NCI-H1930 (cell line): ENCODE measurements at regions not wholly inside any gene's neighbourhood (a gene's known extent, or its start where the extent isn't known, plus 50 kb on each side); places are given as distances from the start of the nearest gene placed in this dataset.
"Not testable (repeated sequence)": the region's sequence is repeated elsewhere in the genome, so short reads cannot be mapped to it uniquely, and the experiment has no call there.

Experiments used
- DNase-seq, 2 experiments: peaks; one replicate each; lab custom pipeline; 2025; lab: John Stamatoyannopoulos, UW

DNA sequence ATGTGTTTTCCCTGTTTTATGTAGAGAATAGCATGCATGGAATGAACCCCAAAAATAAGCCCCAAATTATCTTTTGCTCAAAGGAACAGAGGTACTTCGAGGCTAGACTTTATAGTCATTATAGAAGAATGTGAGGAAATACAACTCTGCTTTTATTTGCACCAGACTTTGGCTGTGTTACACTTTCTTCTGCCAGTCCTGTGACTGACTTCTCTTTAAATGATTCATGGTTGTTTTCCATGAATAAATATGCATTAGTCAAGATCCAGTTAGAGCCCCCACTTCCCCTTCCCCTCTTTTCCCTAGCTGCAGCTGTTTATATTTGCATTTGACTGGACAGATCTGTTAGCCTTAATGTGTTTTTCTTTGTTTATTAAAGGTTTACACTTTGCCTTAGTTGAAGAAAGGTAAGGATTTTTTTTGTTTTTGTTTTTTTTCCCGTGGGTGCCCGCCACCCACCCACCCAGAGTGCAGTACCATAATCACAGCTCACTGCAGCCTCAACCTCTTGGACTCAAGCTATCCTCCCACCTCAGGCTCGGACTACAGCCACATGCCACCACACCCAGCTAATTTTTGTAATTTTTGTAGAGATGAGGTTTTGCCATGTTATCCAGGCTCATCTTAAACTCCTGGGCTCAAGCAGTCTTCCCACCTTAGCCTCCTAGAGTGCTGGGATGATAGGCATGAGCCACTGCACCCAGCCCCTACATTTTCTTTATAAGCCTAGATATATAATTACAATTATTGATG lies 152.6 kb downstream of the CYB561 start:
- DNase-seq = no peak

GRCh38 chr17:63294776-63295175 lies 151.3 kb downstream of the CYB561 start:
- no peak for DNase-seq

DNA sequence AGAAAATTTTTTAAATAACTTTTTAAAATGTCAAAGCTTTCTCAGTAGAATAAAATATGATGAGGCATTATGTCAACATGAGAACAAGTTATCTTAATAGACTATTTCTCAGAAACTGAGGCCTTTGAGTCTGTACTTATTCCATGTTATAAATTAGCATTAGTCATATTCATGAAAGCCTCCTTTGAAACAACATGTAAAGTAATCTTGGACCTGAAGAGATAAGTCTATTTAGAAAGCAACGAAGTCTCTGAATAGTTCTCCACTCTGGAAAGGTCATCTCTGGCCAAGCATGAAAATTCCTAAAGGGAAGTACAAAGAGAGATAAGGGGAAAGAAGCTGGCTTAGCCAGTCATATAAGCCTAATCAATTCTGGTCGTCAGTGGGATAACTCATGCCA lies 150.8 kb downstream of the CYB561 start:
- no peak for DNase-seq

- no peak for DNase-seq
These were observed 150.1 kb downstream of the CYB561 start for GRCh38 chr17:63295839-63296590.

GRCh38 chr17:63298916-63299315 lies 147.2 kb downstream of the CYB561 start:
- DNase-seq = not testable (repeated sequence)

- DNase-seq = no peak
These were observed 141.3 kb downstream of the CYB561 start for GRCh38 chr17:63304704-63305261.

DNA sequence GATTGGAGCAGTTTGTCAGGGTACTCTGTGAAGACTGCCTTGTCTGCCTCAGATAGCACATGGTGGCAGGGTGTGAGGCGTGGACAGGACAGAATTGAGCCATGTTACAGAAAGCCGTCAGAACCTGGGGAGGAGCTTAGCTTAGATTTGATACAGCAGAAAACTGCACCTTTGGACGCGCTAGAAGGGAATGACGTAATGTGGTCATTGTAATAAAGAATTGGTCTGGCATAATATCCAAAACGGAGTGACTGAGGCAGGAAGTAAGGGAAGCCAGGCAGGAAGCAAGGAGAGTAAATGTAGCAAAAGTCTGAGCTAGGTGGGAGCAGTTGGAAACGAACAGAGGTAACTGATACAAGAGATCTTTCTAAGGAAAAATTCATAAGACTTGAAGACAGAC lies 140.2 kb downstream of the CYB561 start:
- DNase-seq = no peak

- no peak for DNase-seq
These were observed 139.3 kb downstream of the CYB561 start for GRCh38 chr17:63306855-63307254.

GRCh38 chr17:63308272-63308671 lies 137.8 kb downstream of the CYB561 start:
- no peak for DNase-seq

DNA sequence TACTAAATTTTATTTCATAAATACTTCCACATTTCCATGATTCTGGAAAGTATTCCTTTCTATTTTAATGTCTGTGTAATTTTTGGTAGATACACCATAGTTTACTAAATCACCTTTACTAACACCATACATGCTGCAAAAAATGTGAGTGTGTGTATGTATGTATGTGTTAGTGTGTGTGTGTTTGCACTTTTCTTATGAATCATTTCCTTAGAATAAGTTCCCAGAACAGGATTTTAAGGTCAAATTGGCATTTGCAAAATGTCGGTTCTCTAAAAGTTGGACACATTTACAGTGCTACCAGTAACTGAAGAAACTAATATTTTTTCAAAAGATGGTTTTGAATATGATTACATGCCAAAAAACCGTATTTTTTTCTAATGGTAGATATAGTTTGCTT lies 137.1 kb downstream of the CYB561 start:
- no peak for DNase-seq

DNA sequence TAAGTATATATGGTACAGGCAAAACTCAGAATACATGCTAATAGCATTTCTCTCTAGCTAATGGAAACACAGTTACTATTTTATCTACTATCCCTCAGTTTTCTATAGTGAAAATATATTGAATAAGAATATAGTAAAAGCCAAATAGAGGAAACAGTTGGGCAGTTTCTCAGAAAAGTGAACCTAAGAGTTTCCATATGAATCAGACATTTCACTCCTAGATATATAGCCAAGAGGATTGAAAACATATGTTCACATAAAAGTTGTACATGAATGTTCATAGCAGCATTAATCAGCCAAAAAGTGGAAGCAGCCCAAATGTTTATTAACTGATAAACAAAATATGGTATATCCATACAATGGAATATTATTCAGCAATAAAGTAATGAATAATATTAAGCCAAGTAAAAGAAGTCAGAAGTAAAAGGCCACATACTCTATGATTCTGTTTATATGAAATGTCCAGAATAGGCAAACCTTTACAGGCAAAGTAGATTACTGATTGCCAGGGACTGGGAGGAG lies 134.6 kb downstream of the CYB561 start:
- no peak for DNase-seq

DNA sequence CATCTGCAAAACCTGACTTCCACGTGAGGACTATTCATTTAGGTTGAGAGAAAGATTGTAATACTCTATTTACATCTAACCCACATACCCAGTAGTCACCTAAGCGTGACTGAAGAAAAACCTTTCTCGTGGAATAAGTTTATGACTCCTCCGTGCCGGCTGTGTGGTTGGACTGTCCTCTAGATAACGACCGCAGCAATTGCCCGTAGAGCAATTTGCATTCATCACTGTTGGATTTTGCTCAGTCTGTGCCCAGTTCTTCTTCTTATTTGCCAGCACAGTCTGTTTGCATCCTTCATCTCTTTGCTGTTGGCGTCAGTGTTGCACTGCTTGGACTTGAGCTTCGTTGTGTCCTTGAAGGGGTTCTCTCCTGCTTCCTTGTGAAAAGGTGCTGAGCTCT lies 131.3 kb downstream of the CYB561 start:
- no peak for DNase-seq

DNA sequence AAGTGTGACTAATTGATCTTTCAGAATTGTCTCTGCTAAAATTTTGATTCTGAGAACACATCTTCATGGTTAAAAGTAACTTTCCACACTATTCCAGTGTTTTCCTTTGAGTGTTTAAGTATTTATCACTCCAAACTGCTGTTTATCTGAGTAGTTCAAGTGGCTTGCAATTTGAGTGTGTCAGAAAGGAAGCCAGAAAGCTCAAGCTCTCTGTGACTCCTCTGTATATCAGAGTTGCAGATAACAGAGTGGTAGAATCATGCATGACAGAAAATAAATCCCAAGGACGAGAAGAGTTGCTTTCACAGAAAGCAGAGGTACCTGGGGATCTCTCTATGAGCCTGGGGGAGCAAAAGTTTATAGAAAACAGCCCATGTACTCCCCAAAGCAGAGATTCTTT lies 130.0 kb downstream of the CYB561 start:
- DNase-seq = no peak

DNA sequence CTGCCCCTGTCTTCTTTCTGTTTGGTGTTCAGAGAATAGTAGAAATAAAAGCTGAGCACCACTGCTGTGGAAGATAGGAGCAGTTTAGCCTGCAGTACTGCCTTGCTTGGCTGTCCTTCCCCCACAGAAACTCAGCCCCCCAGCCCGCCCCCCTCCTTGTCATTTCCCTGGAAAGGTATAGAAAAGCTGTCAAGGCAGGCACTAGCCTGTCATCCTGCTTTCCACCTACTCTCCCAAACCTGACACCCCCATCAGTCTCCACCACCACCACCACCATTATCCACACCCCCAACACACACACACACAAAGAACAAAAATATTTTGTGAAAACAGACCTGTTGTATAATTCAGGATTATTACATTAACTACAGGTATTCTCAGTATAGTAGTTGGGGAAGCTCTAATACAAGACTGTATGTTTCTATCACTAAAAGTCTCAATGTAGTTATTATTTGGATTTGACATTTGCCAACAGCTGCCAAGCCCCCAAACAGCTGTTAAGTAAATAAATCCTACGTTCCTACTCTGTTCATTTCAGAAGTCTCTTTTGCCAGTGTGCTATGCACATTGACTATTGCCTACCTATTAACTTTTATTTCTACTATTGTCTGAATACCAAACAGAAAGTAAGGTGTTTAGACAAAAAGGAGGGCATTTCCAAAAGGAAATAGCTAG lies 128.8 kb downstream of the CYB561 start:
- DNase-seq = no peak

DNA sequence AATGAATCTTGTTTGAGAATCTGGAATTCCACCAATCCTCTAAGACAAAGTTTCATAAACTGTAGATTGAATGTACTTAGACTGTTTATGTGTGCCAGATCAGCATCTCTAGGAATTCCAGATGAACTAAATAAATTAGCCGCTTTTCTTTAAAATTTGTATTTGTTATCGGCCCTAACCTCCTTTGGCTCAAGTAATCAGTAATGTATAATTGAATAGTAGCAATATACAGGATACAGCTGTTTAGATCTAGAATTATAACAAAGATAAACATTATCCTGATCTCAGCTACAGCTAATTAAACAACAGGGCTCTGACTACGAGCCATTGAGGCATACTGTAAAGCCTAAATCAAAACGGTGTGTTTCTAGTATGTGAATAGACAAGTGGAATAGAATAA lies 120.3 kb downstream of the CYB561 start:
- no peak for DNase-seq

DNA sequence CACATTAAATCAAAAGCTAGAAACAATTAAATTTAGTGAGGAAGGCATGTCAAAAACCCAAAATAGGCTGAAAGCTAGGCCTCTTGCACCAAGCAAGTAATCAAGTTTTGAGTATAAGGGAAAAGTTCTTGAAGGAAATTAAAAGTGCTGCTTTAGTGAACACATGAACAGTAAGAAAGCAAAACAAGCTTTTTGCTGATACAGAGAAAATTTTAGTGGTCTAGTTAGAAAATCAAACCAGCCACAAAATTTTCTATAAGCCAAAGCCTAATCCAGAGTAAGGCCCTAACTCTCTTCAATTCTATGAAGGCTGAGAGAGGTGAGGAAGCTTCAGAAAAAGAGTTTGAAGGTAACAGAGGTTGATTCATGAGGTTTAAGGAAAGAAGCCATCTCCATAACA lies 116.2 kb downstream of the CYB561 start:
- DNase-seq = no peak

DNA sequence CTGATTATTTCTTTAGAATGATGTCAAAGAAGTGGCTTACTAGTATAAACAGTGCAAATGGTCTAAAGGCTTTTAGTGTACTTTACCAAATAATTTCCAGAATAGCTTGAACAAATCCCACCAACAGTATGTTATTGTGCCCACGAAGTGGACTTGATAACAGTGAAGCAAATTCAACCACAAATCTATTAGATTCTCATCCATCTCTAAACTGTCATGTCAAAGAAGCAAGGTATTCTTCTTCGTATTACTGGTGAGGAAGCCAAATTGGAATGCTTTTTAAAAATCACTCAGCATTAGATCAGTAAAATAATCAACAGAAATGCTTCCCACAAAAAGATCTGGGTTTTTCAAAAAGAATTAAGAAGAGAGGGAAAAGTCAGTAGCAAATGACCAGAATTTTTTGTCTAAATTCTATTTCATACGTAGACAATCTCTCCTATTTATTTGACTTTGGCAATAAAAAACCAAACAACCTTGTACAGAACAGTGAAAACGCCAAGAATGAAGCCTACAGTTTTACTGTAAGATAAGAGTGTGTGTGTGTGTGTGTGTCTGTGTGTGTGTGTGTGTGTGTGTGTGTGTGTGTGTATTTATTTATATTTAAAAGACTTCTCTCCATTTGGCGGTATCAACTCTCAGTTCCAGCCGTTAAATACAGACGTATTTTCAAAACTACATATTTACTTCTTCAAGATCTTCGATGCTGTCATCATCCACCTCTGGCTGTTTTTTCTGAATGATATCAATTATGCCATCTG lies 114.6 kb downstream of the CYB561 start:
- DNase-seq = no peak

DNA sequence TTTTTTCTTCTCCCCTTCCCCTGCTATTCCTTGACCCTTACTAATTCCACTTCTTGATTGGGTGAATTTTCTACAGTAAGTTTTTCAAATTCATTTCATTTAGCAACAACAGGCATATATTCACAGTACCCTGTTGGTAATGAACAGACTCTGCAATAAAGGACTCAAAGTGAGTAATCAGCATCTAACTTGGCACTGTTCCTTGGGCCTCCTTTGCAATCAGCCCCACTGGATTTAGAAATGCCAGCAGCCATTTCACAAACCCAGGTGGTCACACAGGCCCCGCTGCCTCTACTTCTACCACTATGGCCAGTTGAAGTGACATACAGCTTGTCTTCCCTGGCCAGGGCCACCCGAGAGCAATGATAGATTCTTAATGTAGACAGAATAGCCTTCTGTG lies 113.8 kb downstream of the CYB561 start:
- DNase-seq = no peak

- no peak for DNase-seq
These were observed 112.2 kb downstream of the CYB561 start for GRCh38 chr17:63333869-63334268.

DNA sequence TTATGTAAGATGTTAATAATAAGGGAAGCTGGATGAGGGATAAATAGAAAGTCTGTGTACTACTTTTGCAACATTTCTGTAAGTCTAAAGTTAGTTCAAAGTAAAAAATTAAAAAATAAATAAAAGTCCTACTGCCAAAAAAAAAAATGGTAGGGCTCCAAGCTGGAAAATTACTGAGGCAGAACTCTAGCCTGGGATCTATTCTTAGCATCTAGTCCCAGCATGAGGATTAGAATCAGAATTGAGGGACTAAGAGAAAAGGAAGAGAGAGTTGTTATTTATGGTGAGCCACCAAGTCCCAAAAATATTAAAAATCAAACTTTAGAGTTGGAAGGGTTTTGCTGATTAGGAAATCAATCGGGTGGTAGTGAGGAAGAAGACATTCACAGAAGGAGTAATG lies 110.3 kb downstream of the CYB561 start:
- DNase-seq = no peak

GRCh38 chr17:63337579-63337978 lies 108.5 kb downstream of the CYB561 start:
- DNase-seq = no peak

DNA sequence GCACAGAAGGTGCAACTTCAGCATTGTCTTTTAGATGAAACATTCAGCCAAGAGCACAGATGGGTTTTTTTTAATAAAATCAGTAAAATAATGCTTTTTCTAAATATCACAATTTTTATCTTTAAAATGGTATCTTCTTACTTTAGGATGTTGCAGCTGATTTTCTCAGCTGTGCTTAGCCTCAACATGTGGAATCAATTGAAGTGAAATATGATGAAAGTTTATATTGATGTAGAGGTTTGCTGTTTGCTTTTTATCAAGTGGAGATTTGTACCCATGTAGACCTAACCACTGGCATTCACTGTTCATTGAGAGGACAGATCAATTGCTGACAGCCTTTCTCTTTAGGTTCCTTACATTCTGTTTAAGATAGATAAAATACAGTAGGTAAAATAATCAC lies 107.8 kb downstream of the CYB561 start:
- no peak for DNase-seq
